ENCODE measurements at regions not wholly inside any gene's neighbourhood (a gene's known extent, or its start where the extent isn't known, plus 50 kb on each side); places are given as distances from the start of the nearest gene placed in this dataset.

DNA sequence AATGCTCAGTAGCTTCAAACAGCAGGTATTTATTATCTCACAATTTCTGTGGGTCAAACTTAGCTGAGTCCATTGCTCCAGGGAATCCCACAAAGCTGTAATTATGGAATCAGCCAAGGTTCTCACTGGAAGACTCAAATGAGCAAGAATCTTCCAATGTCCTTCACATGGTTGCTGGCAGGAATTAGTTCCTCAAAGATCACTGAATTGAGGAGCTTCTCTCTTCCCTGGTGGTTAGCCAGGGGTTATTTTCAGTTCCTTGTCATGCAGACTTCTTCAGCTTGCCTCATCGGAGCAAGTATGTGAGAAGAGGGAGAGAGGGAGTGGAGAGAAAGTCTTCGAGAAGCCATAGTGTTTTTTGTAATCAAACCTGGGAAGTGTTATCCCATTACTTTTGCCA lies 2331.9 kb downstream of the MAT2B start:
- H3K4me2 ChIP-seq (ENCODE audit: insufficient read depth, low read length): no peak overlapping the region
- H2AFZ ChIP-seq (ENCODE audit: low read depth, low read length): no peak overlapping the region
- H3K79me2 ChIP-seq (ENCODE audit: control insufficient read depth, insufficient read depth, low read length): no peaks in the 10 kb centered on the region
- no peaks in the 10 kb centered on the region for H3K9me3 ChIP-seq (replicated peaks; ENCODE audit: control insufficient read depth, insufficient read depth, low read length)
- H3K9me1 ChIP-seq (replicated peaks; ENCODE audit: control insufficient read depth, extremely low read depth, insufficient read depth, low read length): no peaks in the 10 kb centered on the region
- dilution Hi-C loops (cut with MboI; ENCODE audit: extremely low pct_ligation_motif_present, low sequenced_read_pairs) (no loop called here), intact Hi-C loops (cut with micrococcal nuclease) (no loop called here)
- H3K4me1 ChIP-seq (ENCODE audit: control insufficient read depth, extremely low read depth, insufficient read depth, low read length): no peaks in the 10 kb centered on the region
- H3K27me3 ChIP-seq (ENCODE audit: control insufficient read depth in 2 of 2, insufficient read depth in 2 of 2, low read length in 2 of 2): no peaks in the 10 kb centered on the region
- POLR2A ChIA-PET: no interaction called here
- H3K4me3 ChIP-seq (replicated peaks in 1 of 3; ENCODE audit: insufficient read depth in 1 of 3, low read depth in 1 of 3, low read length in 3 of 3): no peak overlapping the region
- H4K20me1 ChIP-seq (replicated peaks; ENCODE audit: control insufficient read depth, extremely low read depth, insufficient read depth, low read length): no peaks in the 10 kb centered on the region
- no TSS peak for BruUV-seq (replicated peaks)
- H3K36me3 ChIP-seq (ENCODE audit: control insufficient read depth in 2 of 2, extremely low read depth in 1 of 2, insufficient read depth in 2 of 2, low read length in 2 of 2): no peaks in the 10 kb centered on the region
- H3K27ac ChIP-seq (ENCODE audit: insufficient read depth, low read depth, low read length): no peak overlapping the region
- FAIRE-seq: no peak
- H3K9ac ChIP-seq (replicated peaks; ENCODE audit: extremely low read depth, insufficient read depth, low read length): no peak overlapping the region
- no peak for TF ChIP-seq FOS (IDR thresholded peaks at IDR 0.05; ENCODE audit: borderline replicate concordance, insufficient read depth, low read length)
- no peak for TF ChIP-seq JUN (IDR thresholded peaks at IDR 0.05; ENCODE audit: borderline replicate concordance, insufficient read depth, insufficient read length, low read depth)
- TF ChIP-seq MYC (IDR thresholded peaks at IDR 0.05; ENCODE audit: low read depth, low read length): no peak
- TF ChIP-seq, protein P1, sequence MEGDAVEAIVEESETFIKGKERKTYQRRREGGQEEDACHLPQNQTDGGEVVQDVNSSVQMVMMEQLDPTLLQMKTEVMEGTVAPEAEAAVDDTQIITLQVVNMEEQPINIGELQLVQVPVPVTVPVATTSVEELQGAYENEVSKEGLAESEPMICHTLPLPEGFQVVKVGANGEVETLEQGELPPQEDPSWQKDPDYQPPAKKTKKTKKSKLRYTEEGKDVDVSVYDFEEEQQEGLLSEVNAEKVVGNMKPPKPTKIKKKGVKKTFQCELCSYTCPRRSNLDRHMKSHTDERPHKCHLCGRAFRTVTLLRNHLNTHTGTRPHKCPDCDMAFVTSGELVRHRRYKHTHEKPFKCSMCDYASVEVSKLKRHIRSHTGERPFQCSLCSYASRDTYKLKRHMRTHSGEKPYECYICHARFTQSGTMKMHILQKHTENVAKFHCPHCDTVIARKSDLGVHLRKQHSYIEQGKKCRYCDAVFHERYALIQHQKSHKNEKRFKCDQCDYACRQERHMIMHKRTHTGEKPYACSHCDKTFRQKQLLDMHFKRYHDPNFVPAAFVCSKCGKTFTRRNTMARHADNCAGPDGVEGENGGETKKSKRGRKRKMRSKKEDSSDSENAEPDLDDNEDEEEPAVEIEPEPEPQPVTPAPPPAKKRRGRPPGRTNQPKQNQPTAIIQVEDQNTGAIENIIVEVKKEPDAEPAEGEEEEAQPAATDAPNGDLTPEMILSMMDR (IDR thresholded peaks at IDR 0.05; ENCODE audit: extremely low read depth in 1 of 2, insufficient read depth in 1 of 2, low read depth in 1 of 2, low read length in 2 of 2): no peak
- TF ChIP-seq EZH2 (IDR thresholded peaks at IDR 0.05; ENCODE audit: borderline replicate concordance, low read depth, low read length, severe bottlenecking): no peak
- no peak for DNase-seq (ENCODE audit: low read depth, low spot score)
- CTCF ChIA-PET: no interaction called here

DNA sequence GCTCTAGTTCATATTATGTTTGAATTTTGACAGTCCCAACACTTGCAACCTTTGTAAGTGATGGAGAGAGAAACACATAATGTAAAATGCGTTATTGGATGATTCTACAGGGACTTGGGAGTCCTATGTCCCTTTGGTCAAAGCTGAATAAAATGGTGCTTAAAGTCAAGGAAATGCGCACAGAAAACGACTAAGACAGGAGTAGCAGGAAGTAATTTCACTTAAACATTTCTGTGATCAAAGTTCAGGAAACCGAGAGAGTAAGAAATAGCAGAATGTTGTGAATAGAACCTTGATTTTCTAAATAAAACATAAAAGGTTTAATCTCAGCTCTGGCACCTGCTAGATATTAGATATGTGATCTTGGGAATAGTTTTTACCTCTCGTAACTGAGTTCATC lies 2339.2 kb downstream of the MAT2B start:
- intact Hi-C loops (cut with micrococcal nuclease) (no loop called here), dilution Hi-C loops (cut with MboI; ENCODE audit: extremely low pct_ligation_motif_present, low sequenced_read_pairs) (no loop called here)
- no peaks in the 10 kb centered on the region for H3K9me3 ChIP-seq (replicated peaks; ENCODE audit: control insufficient read depth, insufficient read depth, low read length)
- no peaks in the 10 kb centered on the region for H4K20me1 ChIP-seq (replicated peaks; ENCODE audit: control insufficient read depth, extremely low read depth, insufficient read depth, low read length)
- H3K27ac ChIP-seq (ENCODE audit: insufficient read depth, low read depth, low read length): no peak overlapping the region
- H3K9me1 ChIP-seq (replicated peaks; ENCODE audit: control insufficient read depth, extremely low read depth, insufficient read depth, low read length): no peaks in the 10 kb centered on the region
- H3K36me3 ChIP-seq (ENCODE audit: control insufficient read depth in 2 of 2, extremely low read depth in 1 of 2, insufficient read depth in 2 of 2, low read length in 2 of 2): no peaks in the 10 kb centered on the region
- ChIA-PET POLR2A (no interaction called here), CTCF (no interaction called here)
- TF ChIP-seq POLR2A (IDR thresholded peaks at IDR 0.05; ENCODE audit: low read depth, low read length) (no peak), GATA2 (IDR thresholded peaks at IDR 0.05; ENCODE audit: insufficient read depth, insufficient read length, low read depth, low read length) (no peak), JUN (IDR thresholded peaks at IDR 0.05; ENCODE audit: borderline replicate concordance, insufficient read depth, insufficient read length, low read depth) (no peak), POLR2AphosphoS5 (IDR thresholded peaks at IDR 0.05; ENCODE audit: insufficient read depth, low read depth, low read length) (no peak)
- TF ChIP-seq, protein P2, sequence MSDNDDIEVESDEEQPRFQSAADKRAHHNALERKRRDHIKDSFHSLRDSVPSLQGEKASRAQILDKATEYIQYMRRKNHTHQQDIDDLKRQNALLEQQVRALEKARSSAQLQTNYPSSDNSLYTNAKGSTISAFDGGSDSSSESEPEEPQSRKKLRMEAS (IDR thresholded peaks at IDR 0.05; ENCODE audit: insufficient read depth, insufficient read length): no peak
- TF ChIP-seq, protein P1 (IDR thresholded peaks at IDR 0.05; ENCODE audit: extremely low read depth in 1 of 2, insufficient read depth in 1 of 2, low read depth in 1 of 2, low read length in 2 of 2): no peak
- H3K9ac ChIP-seq (replicated peaks; ENCODE audit: extremely low read depth, insufficient read depth, low read length): no peak overlapping the region
- FAIRE-seq (no peak), DNase-seq (ENCODE audit: low read depth, low spot score) (no peak)
- no peaks in the 10 kb centered on the region for H3K27me3 ChIP-seq (ENCODE audit: control insufficient read depth in 2 of 2, insufficient read depth in 2 of 2, low read length in 2 of 2)
- H3K4me3 ChIP-seq (replicated peaks in 1 of 3; ENCODE audit: insufficient read depth in 1 of 3, low read depth in 1 of 3, low read length in 3 of 3): no peak overlapping the region
- no TSS peak for BruUV-seq (replicated peaks)
- H2AFZ ChIP-seq (ENCODE audit: low read depth, low read length): no peak overlapping the region
- H3K4me2 ChIP-seq (ENCODE audit: insufficient read depth, low read length): no peak overlapping the region
- no peaks in the 10 kb centered on the region for H3K79me2 ChIP-seq (ENCODE audit: control insufficient read depth, insufficient read depth, low read length)
- H3K4me1 ChIP-seq (ENCODE audit: control insufficient read depth, extremely low read depth, insufficient read depth, low read length): no peaks in the 10 kb centered on the region

Data from endothelial cell of umbilical vein (primary cell).